HL-60 (cell line): ENCODE measurements at regions not wholly inside any gene's neighbourhood (a gene's known extent, or its start where the extent isn't known, plus 50 kb on each side); places are given as distances from the start of the nearest gene placed in this dataset.

Experiments used
- DNase-seq, 2 experiments: peaks; one replicate each; pipeline ENCODE4 v3.0.0-alpha.2; 2010 to 2020; ENCODE audit warnings: low read depth in 1 of 2, low spot score in 1 of 2
- H3K27ac ChIP-seq: fragments of 250-450 bp; sonication (Bioruptor Pico); replicated peaks from 2 replicates; pipeline ENCODE4 v1.5.1; 2020; ENCODE audit warnings: mild to moderate bottlenecking, moderate library complexity
- H3K27me3 ChIP-seq: fragments of 250-450 bp; sonication (Bioruptor Pico); 2 replicates; pipeline ENCODE4 v1.5.1; 2021; ENCODE audit warnings: mild to moderate bottlenecking, moderate library complexity; ENCODE audit not compliant: insufficient read depth, poor library complexity, severe bottlenecking
- H3K4me3 ChIP-seq: replicated peaks from 2 replicates; pipeline ENCODE4 v1.5.1; 2011; ENCODE audit warnings: mild to moderate bottlenecking, control low read depth, low read length; ENCODE audit not compliant: insufficient read depth
- GABPA ChIP-seq: IDR thresholded peaks from 2 replicates; pipeline ENCODE4 v1.6.1; 2012; ENCODE audit warnings: low read depth
- POLR2AphosphoS5 ChIP-seq: IDR thresholded peaks from 2 replicates; pipeline ENCODE4 v1.6.1; 2012; ENCODE audit warnings: low read depth
- SPI1 ChIP-seq: IDR thresholded peaks from 2 replicates; pipeline ENCODE4 v1.6.1; 2012; ENCODE audit warnings: low read depth, mild to moderate bottlenecking, borderline replicate concordance
- TF ChIP-seq, protein P1 (sequence below): IDR thresholded peaks from 2 replicates; pipeline ENCODE4 v1.6.1; 2012; ENCODE audit warnings: low read depth; ENCODE audit not compliant: insufficient replicate concordance
- TF ChIP-seq, protein P2 (sequence below): IDR thresholded peaks from one replicate; pipeline ENCODE4 v1.5.1; 2011; ENCODE audit warnings: low read length, control low read depth, inconsistent platforms; ENCODE audit not compliant: insufficient read depth

DNA sequence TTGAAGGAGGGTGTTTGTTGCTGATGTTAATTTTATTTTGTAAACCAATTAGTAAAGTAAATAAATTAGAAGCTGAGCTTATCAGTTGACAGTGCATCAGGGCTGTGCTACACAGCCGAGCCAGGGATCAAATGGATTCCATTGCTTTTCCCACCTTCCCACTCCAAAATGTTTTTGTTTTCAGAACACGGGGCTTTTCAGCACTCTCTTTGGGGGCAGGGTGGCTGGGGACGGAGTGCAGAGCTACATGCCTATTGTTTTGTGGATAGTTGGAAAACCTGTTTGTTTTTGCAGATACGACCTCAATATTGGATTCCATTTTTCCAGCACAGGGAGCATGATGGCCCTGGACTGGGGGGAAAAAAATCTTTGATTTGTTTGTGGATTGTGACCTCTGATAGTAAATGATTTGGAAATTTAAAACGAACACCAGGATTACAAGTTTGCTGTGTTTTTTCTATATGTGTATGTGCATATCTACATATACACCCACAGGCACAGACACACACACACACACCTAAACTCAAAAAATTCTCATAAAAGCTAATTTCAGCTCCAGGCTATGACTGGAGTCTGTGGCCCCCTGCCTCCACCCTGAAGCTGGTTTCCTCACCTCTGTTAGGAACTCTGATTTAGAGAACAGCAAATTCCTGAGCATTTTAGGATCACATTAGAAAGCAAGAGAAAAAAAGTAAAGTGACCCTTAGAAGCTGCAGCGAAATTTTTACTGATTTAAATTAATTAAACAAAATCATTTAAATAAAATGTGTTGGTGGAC lies 371.7 kb upstream of the IRX2 start:
- H3K4me3 ChIP-seq: no peak overlapping the region
- TF ChIP-seq SPI1 (no peak), POLR2AphosphoS5 (no peak), GABPA (no peak)
- TF ChIP-seq, protein P1, sequence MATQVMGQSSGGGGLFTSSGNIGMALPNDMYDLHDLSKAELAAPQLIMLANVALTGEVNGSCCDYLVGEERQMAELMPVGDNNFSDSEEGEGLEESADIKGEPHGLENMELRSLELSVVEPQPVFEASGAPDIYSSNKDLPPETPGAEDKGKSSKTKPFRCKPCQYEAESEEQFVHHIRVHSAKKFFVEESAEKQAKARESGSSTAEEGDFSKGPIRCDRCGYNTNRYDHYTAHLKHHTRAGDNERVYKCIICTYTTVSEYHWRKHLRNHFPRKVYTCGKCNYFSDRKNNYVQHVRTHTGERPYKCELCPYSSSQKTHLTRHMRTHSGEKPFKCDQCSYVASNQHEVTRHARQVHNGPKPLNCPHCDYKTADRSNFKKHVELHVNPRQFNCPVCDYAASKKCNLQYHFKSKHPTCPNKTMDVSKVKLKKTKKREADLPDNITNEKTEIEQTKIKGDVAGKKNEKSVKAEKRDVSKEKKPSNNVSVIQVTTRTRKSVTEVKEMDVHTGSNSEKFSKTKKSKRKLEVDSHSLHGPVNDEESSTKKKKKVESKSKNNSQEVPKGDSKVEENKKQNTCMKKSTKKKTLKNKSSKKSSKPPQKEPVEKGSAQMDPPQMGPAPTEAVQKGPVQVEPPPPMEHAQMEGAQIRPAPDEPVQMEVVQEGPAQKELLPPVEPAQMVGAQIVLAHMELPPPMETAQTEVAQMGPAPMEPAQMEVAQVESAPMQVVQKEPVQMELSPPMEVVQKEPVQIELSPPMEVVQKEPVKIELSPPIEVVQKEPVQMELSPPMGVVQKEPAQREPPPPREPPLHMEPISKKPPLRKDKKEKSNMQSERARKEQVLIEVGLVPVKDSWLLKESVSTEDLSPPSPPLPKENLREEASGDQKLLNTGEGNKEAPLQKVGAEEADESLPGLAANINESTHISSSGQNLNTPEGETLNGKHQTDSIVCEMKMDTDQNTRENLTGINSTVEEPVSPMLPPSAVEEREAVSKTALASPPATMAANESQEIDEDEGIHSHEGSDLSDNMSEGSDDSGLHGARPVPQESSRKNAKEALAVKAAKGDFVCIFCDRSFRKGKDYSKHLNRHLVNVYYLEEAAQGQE: no peak
- TF ChIP-seq, protein P2, sequence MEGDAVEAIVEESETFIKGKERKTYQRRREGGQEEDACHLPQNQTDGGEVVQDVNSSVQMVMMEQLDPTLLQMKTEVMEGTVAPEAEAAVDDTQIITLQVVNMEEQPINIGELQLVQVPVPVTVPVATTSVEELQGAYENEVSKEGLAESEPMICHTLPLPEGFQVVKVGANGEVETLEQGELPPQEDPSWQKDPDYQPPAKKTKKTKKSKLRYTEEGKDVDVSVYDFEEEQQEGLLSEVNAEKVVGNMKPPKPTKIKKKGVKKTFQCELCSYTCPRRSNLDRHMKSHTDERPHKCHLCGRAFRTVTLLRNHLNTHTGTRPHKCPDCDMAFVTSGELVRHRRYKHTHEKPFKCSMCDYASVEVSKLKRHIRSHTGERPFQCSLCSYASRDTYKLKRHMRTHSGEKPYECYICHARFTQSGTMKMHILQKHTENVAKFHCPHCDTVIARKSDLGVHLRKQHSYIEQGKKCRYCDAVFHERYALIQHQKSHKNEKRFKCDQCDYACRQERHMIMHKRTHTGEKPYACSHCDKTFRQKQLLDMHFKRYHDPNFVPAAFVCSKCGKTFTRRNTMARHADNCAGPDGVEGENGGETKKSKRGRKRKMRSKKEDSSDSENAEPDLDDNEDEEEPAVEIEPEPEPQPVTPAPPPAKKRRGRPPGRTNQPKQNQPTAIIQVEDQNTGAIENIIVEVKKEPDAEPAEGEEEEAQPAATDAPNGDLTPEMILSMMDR: no peak
- H3K27me3 ChIP-seq: peaks cover 12% of the 10 kb centered on the region
- DNase-seq: no peak
- H3K27ac ChIP-seq: no peak overlapping the region

DNA sequence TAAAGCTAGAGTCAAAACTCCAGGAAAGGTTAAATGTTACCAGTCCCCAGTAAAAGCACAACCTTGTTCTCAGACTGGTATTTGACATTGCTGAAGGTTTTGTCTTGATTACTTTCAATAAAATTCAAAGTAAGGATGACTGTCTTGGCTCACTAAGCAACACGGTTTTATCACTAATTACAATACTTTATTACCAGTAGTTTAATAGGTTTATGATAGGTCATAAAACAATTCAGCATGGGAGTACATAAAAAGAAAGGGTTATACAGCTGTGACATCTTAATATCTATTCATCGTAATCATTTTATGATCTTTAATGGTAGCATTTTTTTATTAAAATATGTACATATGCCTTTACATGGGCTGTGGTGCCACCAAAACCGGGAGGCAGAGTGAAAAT lies 370.7 kb upstream of the IRX2 start:
- H3K4me3 ChIP-seq: no peak overlapping the region
- H3K27ac ChIP-seq: no peak overlapping the region
- H3K27me3 ChIP-seq: peaks cover 13% of the 10 kb centered on the region
- no peak for DNase-seq
- TF ChIP-seq, protein P2: no peak
- TF ChIP-seq, protein P1: no peak
- TF ChIP-seq GABPA (no peak), SPI1 (no peak), POLR2AphosphoS5 (no peak)

DNA sequence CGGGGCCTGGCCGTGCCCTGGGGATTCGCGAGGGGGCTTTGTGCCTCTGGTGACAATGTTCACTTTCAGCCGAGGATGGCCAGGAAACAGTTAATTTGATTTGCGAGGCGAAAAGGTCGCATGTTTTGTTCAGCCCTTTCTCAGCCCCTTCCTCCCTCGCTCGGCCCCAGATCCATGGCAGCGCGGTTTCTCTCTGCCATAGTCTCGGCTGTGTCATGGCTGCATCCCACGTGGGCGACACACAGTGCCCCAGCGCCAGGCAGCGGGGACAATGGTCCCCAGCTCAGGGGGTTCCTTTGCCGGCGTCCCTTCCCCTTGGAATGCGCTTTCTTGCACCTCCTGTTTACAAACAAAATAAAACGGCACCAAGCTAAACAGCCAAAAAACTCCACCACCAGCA lies 370.3 kb upstream of the IRX2 start:
- DNase-seq: no peak
- TF ChIP-seq, protein P1: no peak
- TF ChIP-seq GABPA: no peak
- TF ChIP-seq POLR2AphosphoS5: no peak
- TF ChIP-seq SPI1: no peak
- TF ChIP-seq, protein P2: no peak
- Histone ChIP-seq H3K27me3 (peaks cover 17% of the 10 kb centered on the region), H3K27ac (no peak overlapping the region), H3K4me3 (no peak overlapping the region)
